ENCODE measurements at regions not wholly inside any gene's neighbourhood (a gene's known extent, or its start where the extent isn't known, plus 50 kb on each side); places are given as distances from the start of the nearest gene placed in this dataset.
"Not testable (repeated sequence)": the region's sequence is repeated elsewhere in the genome, so short reads cannot be mapped to it uniquely, and the experiment has no call there.

DNA sequence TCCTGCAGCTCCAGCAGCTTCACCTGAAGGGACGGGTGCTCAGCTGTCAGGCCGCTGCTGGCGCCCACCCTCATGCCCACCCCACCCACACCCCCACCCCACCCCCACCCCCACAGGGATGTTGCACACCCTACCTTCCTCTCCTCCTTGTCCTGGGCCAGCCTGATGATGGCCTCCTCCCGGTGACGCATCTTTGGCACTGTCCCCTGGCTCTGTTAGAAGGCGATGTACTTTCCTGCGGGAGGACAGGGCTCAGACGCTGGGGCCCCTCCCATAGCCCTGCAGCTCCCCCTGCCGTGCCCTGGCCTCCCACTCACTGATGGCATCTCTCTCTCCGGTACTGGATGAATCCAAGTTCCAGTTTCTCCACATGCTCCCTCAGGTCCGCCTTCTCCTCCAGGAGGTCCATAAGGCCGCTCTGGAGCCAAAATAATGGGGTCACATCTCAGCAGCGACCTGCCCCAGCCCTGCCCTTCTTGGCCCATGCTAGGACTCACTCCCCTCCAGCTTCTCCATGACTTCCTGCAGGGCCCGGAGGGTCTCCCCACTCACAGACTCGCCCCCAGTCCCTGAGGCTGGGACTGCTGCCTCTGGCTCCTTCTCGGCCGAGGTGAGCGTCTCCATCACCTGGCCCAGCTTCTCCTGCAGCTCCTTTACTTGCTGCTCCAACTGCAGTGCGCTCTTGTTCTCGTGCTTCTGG, 55.2 kb downstream of the GOLGA8B start:
- DNase-seq = not testable (repeated sequence)

DNA sequence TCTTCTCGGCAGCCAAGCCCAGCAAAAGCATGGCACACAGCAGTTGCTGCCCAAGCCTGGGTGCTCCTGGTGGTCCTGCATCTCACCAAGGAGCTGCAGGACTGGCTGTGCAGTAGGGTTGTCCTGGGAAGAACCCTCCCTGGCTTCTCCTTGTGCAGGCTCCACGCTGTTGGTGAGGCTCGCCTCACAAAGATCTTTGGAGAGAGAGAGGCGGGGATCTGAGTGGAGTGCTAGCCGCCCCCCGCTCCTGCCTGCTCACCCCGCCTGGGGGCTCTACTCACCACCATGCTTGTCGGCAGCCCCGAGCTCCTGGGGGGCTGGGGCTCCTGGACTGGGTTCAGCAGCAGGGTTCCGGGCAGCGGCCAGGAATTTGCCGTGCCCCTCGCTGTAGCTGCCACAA, 55.8 kb downstream of the GOLGA8B start:
- DNase-seq = not testable (repeated sequence)

DNA sequence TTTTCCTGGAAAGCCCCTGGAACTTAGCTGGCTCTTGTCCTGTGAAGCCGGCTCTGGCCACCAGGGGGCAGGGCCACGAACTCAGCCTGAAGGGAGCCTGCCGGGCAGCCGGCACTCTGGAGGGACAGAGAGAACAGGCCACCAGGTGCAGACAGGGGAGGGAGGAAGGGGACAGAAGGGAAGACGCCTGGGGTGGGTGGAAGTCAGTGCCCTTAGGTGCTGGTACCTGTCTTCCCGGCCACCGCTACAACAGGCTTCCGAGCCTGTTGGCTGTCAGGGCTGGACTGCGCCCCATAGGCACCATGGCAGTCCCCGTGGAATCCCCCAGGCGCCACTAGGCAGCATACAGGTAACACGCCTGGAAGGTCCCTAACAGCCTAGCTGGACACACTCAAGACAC, 59.6 kb downstream of the GOLGA8B start:
- DNase-seq = not testable (repeated sequence)

DNA sequence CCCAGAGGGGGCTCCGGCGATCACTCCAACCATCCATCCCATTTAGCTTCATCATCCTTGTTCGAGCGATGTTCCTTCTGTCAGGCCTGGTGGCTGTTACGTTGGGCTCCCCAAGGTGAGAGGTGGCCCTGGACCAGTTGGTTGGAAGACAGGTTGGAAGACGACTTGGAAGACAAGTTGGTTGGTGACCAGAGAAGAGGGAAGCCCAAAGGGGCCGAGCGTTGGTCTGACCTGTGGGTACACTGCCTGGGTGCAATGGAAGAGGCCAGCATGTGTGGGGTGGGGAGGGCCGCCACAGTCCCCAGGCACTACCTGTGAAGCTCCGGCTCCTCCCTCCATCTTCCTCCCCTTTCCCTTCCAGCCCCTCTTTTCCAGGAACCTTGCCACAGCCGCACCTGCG, 60.9 kb downstream of the GOLGA8B start:
- not testable (repeated sequence) for DNase-seq

DNA sequence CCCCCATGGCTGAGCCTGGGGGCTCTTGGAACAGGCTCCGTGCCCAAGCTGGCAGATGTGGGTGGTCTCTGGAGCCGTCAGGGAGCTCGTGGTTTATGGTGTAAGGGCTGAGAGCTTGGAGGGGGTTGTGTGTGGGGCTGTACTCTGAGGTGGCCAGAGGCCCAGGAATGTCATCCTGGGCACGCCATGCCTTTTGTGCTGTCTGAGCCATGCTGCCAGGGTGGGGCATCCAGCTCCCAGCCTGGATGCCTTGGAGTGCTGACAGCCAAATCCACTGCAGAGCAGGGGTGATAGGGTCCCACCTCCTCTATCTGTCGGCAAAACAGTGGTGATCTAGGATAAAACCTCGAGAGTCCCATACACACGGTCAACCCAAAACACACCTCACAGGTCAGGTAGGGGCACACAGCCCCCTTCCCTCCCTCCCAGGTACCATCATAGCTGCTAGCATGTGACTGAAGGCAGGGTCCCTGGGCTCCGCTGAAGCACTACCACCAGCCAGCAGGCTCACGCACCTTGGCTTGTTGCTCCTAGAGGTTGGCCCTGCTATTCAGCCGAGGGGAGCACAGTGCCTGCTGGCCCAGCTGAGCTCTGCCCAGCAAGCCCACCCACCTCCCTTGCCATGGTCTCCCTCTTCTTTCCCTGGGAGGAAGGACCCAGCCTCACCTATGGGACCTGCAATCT, 61.5 kb downstream of the GOLGA8B start:
- DNase-seq = not testable (repeated sequence)

DNA sequence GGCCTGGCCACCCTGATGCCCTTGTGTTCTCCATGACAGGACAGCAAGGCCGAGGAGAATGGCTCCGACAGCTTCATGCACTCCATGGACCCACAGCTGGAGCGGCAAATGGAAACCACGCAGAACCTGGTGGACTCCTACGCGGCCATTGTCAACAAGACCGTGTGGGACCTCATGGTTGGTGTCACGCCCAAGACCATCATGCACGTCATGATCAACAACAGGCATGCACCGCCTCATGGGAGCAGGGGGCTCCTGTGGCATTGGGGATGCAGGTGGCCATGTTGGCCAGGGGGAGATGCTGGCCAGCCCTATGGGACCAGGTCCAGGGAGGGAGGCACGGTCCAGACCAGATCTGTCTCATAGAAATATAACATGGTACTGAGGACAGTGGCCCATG, 62.9 kb downstream of the GOLGA8B start:
- DNase-seq = no peak

DNA sequence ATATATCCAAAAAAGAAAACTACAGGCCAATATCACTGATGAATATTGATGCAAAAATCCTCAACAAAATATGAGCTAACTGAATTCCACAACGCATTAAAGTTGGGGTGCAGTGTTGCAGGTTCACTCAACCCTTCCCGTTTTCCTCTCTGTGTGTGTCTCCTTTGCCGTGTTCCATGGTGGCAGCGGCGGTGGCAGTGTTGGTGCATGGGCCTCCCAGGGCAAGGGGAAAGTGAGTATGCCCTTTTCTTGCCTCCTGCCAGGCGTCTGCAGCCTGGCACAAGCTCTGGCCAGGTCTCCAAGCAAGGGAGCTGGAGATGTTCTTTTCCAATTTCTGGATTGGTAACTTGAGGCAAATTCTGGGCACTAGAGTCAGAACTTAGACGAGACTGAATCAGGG, 63.4 kb downstream of the GOLGA8B start:
- DNase-seq = not testable (repeated sequence)

DNA sequence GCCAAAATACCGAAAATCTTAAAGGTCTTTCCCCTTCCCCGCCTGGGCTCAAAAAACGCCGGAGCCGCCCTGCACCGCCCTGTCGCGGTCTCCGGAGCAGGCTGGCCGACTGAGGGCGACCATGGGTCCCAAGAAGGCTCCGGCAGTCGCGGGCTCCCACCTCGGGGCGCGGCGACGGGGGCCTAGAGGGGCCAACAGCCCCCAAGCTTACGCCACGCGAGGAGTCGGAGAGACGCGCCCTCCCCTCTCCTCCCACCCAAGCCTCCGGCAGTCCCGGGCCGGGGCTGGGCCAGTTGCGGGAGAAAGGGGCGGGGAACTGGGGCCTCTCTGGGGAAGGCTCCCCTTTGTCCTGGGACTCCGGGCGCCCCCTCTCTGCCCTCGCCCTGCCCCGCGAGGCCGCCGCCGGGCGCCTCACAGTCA, 69.2 kb downstream of the GOLGA8B start:
- peak in 1 of 2 donors; percentile 7 for DNase-seq

DNA sequence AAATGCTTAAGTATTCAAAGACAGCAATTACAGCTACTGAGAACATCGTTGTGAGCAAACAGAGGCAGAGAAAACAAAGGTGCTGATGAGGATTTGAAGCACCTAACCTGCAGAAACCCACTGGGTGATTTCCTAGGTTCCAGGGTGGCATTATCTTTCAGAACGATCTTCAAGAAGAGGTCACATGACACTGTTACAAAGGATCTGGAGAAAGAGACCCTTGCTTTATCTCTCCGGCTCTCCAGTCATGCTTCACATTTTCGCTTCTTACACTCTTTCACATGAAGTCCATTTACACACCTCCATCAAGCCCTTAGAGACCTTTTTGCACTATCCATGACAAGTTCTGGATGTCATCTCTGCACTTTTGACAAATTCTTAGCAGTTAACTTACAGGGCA, 70.8 kb downstream of the GOLGA8B start:
- DNase-seq = no peak

DNA sequence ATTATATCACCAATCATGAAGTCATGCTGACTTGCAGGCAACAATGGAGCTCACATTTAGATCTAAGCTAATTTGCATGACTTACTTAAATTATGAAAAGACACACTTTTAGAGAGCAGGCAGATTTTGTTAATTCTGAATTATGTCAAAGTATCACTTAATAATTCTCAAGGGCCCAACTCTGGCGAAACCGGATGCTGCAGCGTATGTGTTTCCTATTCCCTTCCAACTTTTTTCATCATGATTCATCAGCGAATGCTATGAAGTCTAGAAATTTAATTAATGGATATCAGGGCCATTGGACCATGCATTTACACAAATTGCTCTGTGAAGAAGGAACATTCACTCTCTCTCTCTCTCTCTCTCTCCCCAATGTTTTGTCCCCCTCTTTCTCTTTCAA, 63.5 kb upstream of the GOLGA8A start:
- DNase-seq = no peak

DNA sequence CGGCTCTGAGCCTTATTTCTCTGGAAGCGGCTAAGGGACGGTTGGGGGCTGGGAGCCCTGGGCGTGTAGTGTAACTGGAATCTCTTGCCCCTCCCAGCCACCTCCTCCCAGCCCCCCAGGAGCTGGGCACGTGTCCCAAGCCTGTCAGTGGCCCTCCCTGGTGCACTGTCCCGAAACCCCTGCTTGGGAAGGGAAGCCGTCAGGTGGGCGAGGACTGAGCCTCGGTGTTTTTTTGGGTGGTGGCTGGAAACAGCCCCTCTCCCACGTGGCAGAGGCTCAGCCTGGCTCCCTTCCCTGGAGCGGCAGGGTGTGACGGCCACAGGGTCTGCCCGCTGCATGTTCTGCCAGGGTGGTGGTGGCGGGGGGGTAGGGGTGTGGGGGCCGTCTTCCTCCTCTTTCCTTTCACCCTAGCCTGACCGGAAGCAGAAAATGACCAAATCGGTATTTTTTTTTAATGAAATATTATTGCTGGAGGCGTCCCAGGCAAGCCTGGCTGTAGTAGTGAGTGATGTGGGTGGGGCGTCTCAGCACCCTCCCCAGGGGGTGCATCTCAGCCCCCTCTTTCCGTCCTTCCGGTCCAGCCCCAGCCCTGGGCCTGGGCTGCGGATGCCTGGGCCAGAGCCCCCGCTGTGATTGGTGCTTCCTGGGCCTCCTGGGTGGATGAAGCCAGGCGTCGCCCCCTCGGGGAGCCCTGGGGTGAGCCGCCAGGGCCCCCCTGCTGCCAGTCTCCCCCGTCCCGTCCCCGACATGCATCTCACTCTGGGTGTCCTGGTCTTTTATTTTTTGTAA, 58.8 kb upstream of the GOLGA8A start:
- no peak for DNase-seq

DNA sequence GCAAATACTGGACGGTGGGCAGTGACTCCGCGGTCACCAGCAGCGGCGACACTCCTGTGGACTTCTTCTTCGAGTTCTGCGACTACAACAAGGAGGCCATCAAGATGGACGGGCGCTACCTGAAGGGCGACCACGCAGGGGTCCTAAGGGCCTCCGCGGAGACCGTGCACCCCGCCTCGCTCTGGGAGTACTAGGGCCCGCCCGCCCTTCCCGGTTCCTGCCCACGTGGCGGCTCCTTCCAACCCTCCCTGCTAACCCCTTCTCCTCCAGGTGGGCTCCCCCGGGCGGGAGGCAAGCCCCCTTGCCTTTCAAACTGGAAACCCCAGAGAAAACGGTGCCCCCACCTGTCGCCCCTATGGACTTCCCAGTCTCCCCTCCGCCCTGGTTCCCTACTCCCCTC, 58.1 kb upstream of the GOLGA8A start:
- DNase-seq = not testable (repeated sequence)

DNA sequence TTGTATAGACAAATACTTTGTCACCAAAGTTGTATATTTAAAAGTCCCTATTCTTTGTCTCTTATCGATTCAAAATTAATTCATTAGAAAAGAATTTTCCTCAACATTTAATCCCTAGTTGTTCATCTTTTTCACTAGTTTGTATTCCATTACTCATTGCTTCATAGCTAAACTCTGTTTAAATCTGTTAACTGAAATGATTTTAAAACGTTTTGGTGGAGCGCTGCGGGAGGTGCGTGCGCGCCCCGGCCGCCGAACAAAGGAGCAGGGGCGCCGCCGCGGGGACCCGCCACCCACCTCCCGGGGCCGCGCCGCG, 56.4 kb upstream of the GOLGA8A start:
- no peak for DNase-seq

DNA sequence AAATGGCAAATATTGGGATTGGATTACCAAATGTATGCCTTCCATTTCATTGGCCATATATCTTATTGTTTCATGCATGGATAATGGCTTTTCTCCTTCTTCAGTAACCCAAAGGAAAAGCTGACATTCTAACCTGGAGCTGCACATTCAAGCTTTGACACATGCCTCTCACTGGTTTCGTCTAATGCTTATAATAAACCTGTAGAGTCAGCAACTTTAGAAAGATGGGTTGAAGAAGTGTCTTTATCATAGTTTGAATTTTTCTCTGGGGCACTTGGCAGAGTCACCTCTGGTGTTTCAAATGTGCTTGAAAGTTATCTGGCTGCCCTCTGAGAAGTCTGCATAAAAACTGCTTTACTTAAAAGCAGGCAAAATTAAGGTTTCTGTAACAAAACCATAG, 55.4 kb upstream of the GOLGA8A start:
- no peak for DNase-seq

DNA sequence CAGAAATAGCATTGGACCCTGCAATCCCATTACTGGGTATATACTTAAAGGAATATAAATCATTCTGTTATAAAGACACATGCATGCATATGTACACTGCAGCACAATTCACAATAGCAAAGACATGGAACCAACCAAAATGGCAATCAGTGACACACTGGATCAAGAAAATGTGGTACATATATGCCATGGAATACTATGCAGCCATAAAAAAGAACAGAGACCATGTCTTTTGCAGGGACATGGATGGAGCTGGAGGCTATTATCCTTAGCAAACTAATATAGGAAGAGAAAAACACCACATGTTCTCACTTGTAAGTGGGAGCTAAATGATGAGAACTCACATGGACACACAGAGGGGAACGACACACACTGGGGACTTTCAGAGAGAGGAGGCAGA, 53.9 kb upstream of the GOLGA8A start:
- DNase-seq = not testable (repeated sequence)

DNA sequence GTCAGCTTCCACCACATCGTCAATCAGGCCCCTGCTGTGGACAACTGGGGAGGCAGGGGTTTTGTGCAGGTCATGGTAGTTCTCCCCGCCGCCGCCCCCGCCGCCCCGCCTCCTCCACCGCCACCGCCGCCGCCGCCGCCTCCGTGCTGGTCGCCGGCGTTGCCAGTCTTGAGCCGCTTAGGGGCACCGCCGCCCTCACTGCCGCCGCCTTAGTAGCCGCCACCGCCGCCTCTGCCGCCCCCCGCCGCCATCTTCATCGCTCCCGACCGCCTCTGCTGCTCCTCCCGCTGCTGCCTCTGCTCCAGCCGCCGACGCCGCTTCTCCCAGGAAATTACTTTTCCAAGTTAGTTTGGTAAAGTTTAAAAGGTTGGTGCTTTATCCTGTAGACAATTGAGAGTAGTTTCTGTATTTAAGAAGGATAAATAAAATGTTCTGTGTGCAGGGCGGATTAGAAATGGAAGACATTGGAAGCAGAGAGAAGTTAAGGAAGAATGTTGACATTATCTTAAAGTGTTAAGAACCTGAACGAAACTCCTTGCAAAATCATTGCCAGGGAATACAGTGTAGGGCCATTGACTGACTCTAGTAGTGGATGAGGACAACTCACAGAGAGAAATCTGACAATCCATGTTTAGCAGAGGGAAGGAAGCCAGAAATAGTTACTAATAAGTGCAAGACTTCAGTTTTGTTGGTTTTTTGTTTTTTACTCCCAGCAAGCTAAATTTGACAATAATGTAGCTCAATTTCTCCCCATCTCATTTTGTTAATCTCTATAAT, 53.0 kb upstream of the GOLGA8A start:
- DNase-seq = no peak

DNA sequence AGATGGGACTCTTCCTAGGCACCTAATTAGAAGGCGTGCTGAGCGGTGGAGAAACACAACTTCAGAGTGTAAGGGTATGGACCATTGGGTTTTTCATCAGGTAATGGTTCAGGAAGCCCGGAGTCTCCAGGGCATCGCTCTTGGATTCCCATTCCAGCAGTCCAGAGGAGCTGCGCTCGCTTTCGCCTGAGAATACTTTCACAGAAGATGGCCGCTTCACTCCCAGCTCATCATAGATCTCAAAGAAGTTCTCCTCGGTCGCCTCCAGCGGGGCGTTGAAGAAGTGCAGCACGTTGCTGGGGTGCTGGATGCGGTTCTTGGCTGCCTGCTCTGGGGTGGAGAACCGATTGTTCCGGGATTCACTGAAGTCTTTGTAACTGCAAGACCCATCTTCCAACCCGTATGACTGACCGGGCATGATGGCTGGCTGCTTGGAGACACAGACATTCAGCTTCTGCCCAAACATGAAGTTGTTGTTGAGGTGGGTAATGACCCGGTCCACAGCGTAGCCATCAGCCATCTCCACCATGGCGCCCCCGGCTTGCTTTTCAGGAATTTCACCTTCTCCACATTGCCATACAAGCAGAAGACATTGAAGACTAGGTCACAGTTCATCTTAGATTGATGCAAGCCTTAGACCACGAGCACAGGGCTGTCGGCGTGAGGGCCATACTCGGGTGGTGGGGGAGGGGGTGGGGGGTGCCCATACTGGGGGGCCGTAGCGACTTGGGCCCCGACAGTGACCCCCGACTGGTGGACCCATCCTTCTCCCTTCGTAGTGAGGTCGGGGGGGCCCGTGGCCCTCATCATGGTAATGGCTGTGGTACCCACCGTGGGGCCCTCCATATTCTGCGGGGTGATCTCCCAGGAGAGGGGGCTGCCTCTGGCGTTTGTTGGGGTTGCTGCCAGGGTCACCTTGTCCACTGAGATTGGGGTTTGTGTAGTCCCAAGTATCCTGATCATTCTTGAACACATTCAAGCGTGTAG, 51.7 kb upstream of the GOLGA8A start:
- not testable (repeated sequence) for DNase-seq
